A673 (cell line): ENCODE measurements at regions not wholly inside any gene's neighbourhood (a gene's known extent, or its start where the extent isn't known, plus 50 kb on each side); places are given as distances from the start of the nearest gene placed in this dataset.

ENCODE experiments used
- BruUV-seq: library from RNA; stranded (reverse); fragments of 400-500 nt; replicated peaks from 2 replicates; lab custom pipeline; 2021; lab: Mats Ljungman, UMichigan
- CTCF ChIA-PET: fragments of 300-600 bp; sonication (Branson Sonifier 250); formaldehyde crosslinking; loops from one replicate; lab custom pipeline; 2022; ENCODE audit warnings: antibody characterized with exemption; lab: Charles Lee
- POLR2A ChIA-PET: fragments of 300-600 bp; sonication (Branson Sonifier 250); formaldehyde crosslinking; loops from one replicate; lab custom pipeline; 2022; ENCODE audit warnings: antibody characterized with exemption; ENCODE audit not compliant: low non-redundant PET; lab: Charles Lee
- DNase-seq: peaks from one replicate; pipeline ENCODE4 v3.0.0-alpha.2; 2015; ENCODE audit warnings: low spot score
- H3K27ac ChIP-seq: fragments of 200-600 bp; sonication (generic); 2 replicates; pipeline ENCODE4 v1.5.1; 2016; ENCODE audit warnings: mixed run types, low read depth, mild to moderate bottlenecking, mixed read lengths, antibody characterized with exemption, low read length; ENCODE audit not compliant: poor library complexity, severe bottlenecking
- H3K27me3 ChIP-seq: fragments of 200-600 bp; sonication (generic); replicated peaks from 2 replicates; pipeline ENCODE4 v1.6.1; 2017; ENCODE audit warnings: mixed run types, low read depth, mild to moderate bottlenecking, mixed read lengths, antibody characterized with exemption, low read length; ENCODE audit not compliant: insufficient read depth, poor library complexity
- H3K36me3 ChIP-seq: fragments of 200-600 bp; sonication (generic); 2 replicates; pipeline ENCODE4 v1.6.1; 2016; ENCODE audit warnings: mixed run types, mild to moderate bottlenecking, mixed read lengths, antibody characterized with exemption, low read length; ENCODE audit not compliant: insufficient read depth, poor library complexity, severe bottlenecking
- H3K4me1 ChIP-seq: fragments of 200-600 bp; sonication (generic); 2 replicates; pipeline ENCODE4 v1.6.1; 2017; ENCODE audit warnings: mixed run types, mild to moderate bottlenecking, mixed read lengths, antibody characterized with exemption, low read length; ENCODE audit not compliant: insufficient read depth, poor library complexity, severe bottlenecking
- H3K4me3 ChIP-seq: fragments of 200-600 bp; sonication (generic); 2 replicates; pipeline ENCODE4 v1.5.1; 2016; ENCODE audit warnings: low read depth, mixed run types, mild to moderate bottlenecking, mixed read lengths, low read length; ENCODE audit not compliant: poor library complexity, severe bottlenecking
- H3K9me3 ChIP-seq: fragments of 200-600 bp; sonication (generic); 2 replicates; pipeline ENCODE4 v1.6.1; 2016; ENCODE audit warnings: mixed run types, low read depth, mild to moderate bottlenecking, mixed read lengths, antibody characterized with exemption, low read length; ENCODE audit not compliant: poor library complexity, severe bottlenecking
- EZH2 ChIP-seq: fragments of 200-600 bp; sonication (generic); IDR thresholded peaks from 2 replicates; pipeline ENCODE4 v1.6.1; 2017; ENCODE audit warnings: borderline replicate concordance, low read depth, mild to moderate bottlenecking, mixed read lengths, antibody characterized with exemption, low read length; ENCODE audit not compliant: poor library complexity, severe bottlenecking
- intact Hi-C: fragments of 100-400 bp; cut with micrococcal nuclease; formaldehyde crosslinking; loops from one replicate; pipeline ENCODE4 v1.10.0; 2022; ENCODE audit not compliant: unreplicated experiment
- TF ChIP-seq, protein P1 (sequence below): fragments of 300-800, 200-600 bp; sonication (generic); conservative IDR thresholded peaks from 2 replicates; pipeline ENCODE4 v1.5.1; 2017; ENCODE audit warnings: low read depth, mild to moderate bottlenecking, antibody characterized with exemption, low read length, moderate library complexity, mixed read lengths

DNA sequence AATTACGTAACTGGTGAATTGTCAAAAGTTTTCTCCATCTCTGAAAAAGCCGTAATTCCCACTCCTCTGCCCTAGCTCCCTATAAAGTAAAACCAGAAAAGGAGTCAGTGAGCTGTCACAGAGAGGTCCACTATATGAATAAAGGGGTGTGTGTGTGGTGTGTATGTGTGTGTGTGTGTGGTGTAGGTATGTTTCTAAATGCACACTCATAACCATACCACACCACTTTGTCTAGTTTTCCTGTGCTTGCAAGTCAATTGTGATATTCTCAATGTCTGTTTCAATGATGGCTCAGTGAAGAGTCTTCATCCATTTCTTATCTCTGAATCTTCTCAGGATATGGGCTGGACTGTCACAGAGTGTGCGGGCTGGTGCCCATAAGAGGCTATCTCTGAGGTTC lies 54.8 kb upstream of the CCDC68 start:
- no peaks in the 10 kb centered on the region for H3K36me3 ChIP-seq
- intact Hi-C loops: no loop called here
- no peaks in the 10 kb centered on the region for H3K27me3 ChIP-seq
- DNase-seq: no peak
- no peaks in the 10 kb centered on the region for H3K4me1 ChIP-seq
- TF ChIP-seq, protein P1, sequence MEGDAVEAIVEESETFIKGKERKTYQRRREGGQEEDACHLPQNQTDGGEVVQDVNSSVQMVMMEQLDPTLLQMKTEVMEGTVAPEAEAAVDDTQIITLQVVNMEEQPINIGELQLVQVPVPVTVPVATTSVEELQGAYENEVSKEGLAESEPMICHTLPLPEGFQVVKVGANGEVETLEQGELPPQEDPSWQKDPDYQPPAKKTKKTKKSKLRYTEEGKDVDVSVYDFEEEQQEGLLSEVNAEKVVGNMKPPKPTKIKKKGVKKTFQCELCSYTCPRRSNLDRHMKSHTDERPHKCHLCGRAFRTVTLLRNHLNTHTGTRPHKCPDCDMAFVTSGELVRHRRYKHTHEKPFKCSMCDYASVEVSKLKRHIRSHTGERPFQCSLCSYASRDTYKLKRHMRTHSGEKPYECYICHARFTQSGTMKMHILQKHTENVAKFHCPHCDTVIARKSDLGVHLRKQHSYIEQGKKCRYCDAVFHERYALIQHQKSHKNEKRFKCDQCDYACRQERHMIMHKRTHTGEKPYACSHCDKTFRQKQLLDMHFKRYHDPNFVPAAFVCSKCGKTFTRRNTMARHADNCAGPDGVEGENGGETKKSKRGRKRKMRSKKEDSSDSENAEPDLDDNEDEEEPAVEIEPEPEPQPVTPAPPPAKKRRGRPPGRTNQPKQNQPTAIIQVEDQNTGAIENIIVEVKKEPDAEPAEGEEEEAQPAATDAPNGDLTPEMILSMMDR: no peak
- TF ChIP-seq EZH2: no peak
- no TSS peak for BruUV-seq
- CTCF ChIA-PET: no interaction called here
- POLR2A ChIA-PET: no interaction called here
- H3K27ac ChIP-seq: no peak overlapping the region
- no peaks in the 10 kb centered on the region for H3K9me3 ChIP-seq
- no peak overlapping the region for H3K4me3 ChIP-seq

DNA sequence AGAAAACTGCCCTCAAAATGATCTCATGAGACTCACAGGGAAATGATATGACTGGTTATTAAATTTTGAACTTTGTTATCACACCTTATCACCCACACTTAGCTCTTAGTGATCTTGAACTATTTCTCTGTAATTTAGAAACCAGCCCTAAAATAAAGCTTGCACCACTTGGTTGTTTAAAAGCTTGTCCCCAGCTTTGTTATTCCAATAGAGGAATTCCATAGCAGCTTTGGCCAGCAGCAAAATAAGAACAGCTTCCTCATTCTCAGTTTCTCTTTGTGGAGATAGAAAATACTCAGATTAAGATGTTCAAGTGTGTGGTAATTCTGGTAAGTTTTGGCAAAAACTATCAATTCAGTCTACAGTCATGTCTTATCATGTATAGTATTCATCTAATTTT lies 54.4 kb upstream of the CCDC68 start:
- CTCF ChIA-PET: no interaction called here
- Histone ChIP-seq H3K27ac (no peak overlapping the region), H3K36me3 (no peaks in the 10 kb centered on the region), H3K4me3 (no peak overlapping the region), H3K27me3 (no peaks in the 10 kb centered on the region), H3K9me3 (no peaks in the 10 kb centered on the region), H3K4me1 (no peaks in the 10 kb centered on the region)
- POLR2A ChIA-PET: no interaction called here
- no peak for DNase-seq
- no peak for TF ChIP-seq EZH2
- intact Hi-C loops: no loop called here
- no TSS peak for BruUV-seq

DNA sequence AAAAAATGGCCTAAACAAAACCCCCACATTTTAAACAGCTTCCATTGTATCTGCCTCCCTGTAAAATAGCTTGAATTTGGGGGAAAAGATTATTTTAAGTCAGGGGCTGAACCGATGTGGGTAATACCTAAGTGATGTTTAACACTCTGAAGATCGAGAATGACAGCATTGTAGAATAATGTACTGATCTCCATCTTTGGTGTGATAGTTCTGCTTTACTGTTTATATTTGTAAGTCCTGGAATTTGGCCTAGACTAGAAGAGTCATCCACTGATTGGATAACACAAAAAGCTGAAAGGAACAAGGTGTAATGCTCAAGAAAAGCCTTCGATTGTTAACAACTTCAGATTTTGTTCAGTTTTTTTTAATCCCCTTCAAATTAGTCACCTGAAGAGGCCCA lies 53.8 kb upstream of the CCDC68 start:
- no peak overlapping the region for H3K27ac ChIP-seq
- H3K4me1 ChIP-seq: no peaks in the 10 kb centered on the region
- BruUV-seq: no TSS peak
- H3K9me3 ChIP-seq: no peaks in the 10 kb centered on the region
- no peak for DNase-seq
- H3K36me3 ChIP-seq: no peaks in the 10 kb centered on the region
- intact Hi-C loops: no loop called here
- H3K27me3 ChIP-seq: no peaks in the 10 kb centered on the region
- H3K4me3 ChIP-seq: no peak overlapping the region
- CTCF ChIA-PET: no interaction called here
- no peak for TF ChIP-seq EZH2
- TF ChIP-seq, protein P1: no peak
- POLR2A ChIA-PET: no interaction called here

DNA sequence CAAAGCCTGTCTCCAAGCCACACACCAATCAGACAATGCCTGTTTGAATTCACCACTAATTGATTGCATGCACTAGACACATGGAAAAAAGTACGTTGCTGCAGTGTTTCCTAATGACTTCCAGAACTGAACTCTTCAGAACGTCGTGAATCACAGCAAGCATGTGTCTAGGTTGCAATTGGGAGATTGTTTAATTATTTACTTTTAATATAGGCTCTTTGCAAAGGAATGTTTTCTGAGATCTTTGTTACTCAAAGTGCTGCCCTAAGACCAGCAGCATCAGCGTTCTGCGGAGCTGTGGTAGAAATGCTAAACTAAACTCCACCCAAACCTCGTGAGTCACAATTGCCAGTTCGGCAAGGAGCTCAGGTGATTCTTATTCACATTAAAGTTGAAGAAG lies 52.7 kb upstream of the CCDC68 start:
- Histone ChIP-seq H3K4me1 (no peaks in the 10 kb centered on the region), H3K36me3 (no peaks in the 10 kb centered on the region), H3K9me3 (no peaks in the 10 kb centered on the region), H3K27me3 (peaks cover under 1% of the 10 kb centered on the region), H3K27ac (no peak overlapping the region), H3K4me3 (no peak overlapping the region)
- TF ChIP-seq, protein P1: no peak
- TF ChIP-seq EZH2: no peak
- POLR2A ChIA-PET: no interaction called here
- BruUV-seq: no TSS peak
- DNase-seq: no peak
- intact Hi-C loops: no loop called here
- CTCF ChIA-PET: no interaction called here
